GM18508 (cell line): ENCODE measurements at regions not wholly inside any gene's neighbourhood (a gene's known extent, or its start where the extent isn't known, plus 50 kb on each side); places are given as distances from the start of the nearest gene placed in this dataset.
"Not testable (repeated sequence)": the region's sequence is repeated elsewhere in the genome, so short reads cannot be mapped to it uniquely, and the experiment has no call there.

Source experiments
- ATAC-seq: cut with Tn5 transposase; IDR thresholded peaks from one replicate; pipeline ENCODE4 v1.9.1; 2021; ENCODE audit warnings: moderate number of reproducible peaks; ENCODE audit not compliant: insufficient read depth, unreplicated experiment

DNA sequence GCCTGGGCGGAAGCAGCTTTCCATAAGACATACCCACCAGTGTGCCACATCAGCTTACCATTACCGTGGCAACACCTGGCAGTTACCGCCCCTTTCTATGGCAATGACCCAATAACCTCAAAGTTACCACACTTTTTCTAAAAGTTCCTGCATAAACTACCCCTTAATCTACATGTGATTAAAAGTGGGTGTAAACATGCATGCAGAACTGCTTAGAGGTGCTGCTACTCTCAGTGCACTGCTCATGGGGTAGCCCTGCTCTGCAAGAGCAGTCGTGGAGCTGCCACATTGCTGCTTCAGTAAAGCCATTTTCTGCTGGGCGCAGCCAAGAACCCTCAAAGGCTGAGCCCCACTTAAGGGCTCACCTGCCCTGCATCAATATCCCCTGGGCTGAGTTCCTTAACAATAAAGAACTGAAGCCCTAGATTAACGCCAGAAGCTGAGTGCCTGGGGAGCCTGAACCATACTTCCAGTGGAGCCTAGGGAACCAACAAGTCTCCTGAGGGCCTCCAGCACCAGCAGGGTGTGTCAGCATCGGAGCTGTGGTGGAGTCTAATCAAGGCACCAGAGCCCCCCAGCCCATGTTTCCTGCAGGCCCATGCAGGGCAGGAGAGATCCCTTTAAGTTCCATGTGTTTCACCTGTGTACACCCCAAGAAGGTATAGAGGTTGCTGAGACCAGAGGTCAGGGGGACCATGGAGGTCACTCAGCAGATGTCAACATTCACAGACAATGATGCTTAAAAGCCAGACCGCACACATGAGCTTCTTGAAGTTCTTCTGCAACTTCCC is 1198.1 kb downstream of the UQCRFS1 start:
- no peak for ATAC-seq

- no peak for ATAC-seq
Observed at GRCh38 chr19:28012361-28012760, 1200.6 kb downstream of the UQCRFS1 start.

DNA sequence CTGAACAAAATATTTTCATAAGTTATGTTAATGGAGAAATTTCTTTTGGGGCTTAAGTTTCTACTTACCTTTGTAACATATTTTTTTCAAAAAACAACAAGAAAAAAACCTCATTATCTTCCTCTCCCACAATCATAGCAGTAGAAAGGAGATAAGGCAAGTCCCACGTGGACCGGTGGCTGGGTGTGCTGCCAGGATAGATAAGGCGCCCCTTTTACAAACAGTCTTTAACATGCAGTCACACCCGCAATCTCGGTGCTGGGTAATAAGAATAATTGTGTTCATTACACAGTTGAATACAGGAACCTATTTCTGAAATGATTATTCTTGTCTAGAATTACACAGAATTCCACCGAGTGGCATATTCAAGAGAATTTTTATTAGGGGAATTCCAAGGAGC is 1202.3 kb downstream of the UQCRFS1 start:
- no peak for ATAC-seq

GRCh38 chr19:28009696-28010095 is 1203.3 kb downstream of the UQCRFS1 start:
- no peak for ATAC-seq

DNA sequence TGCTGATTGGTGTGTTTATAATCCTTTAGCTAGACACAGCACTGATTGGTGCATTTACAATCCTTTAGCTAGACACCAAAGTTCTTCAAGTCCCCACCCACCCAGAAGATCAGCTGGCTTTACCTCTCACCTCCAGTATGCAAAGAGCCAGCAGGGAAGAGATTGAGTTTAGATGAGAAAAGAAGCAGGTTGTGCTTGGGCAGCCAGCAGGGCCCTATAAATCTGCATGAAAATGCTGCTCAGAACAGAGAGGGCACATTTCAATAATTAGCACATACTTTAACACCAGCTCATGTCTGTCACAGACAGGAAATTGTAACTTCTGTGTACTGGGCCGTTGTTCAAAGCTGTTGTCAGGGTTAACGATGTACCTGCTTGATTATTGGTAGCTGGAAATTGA is 1204.3 kb downstream of the UQCRFS1 start:
- no peak for ATAC-seq

DNA sequence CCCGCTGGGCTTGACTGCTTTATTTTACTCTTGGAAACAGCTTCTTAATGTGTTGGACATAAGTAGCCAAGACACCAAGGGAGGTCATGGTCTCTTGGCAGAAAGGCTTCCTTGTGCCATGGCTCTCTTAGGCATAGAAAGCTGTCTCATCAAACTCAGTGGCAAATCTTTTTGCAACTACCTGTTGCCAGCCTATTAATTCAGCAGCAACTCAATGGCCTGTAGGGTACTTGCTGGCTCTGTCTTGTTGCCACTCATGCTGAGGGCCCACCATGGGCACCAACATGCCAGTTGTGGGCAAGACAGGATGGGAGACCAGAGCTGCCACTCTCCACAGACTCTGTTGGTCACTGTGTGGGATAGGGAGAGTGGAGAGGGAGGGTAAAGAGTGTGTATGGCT is 1209.4 kb downstream of the UQCRFS1 start:
- no peak for ATAC-seq

DNA sequence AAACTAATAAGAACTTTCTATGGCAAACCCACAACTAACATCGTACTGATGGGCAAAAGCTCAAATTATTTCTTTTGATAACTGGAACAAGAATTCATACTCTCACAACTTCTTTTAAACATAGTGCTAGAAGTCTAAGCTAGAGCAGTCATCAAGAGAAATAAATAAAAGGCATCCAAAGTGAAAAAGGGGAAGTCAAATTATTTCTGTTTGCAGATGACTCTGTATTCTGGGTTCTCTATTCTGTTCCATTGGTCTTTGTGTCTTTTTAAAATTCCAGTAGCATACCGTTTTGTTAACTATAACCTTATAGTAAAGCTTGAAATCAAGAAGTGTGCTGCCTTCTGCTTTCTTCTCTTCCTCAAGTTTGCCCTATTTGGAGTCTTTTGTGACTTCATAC is 1215.9 kb downstream of the UQCRFS1 start:
- no peak for ATAC-seq

- no peak for ATAC-seq
Observed at GRCh38 chr19:27993619-27994570, 1219.1 kb downstream of the UQCRFS1 start.

GRCh38 chr19:27986299-27986698 is 1226.7 kb downstream of the UQCRFS1 start:
- ATAC-seq: no peak

DNA sequence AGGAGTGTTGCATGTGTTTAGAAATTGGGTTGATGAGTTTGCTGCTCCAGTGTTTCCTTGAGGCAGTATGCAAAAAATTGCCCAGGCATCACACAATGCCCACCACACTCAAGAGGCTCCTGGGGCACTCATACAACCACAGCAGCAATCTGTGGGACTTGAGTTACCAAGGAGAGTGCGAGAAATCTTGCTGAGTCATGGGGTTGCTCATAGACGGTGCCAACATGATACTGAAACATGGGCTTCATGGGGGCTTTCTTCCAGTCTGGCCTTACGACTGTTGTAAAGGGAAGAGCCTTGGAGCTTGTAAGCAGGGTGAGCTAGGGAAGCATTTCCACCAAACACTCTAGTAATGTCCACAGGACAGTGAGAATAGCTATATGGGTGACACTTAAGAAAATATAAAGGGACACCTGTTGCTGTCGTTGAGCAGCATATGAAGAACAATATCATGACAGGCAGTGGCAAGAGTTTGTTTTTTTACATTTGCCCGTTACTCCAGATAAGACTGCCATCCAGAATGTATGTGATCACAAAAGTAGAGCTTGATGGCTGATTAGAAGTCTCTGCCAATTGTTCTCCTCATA is 1237.4 kb downstream of the UQCRFS1 start:
- ATAC-seq: no peak

DNA sequence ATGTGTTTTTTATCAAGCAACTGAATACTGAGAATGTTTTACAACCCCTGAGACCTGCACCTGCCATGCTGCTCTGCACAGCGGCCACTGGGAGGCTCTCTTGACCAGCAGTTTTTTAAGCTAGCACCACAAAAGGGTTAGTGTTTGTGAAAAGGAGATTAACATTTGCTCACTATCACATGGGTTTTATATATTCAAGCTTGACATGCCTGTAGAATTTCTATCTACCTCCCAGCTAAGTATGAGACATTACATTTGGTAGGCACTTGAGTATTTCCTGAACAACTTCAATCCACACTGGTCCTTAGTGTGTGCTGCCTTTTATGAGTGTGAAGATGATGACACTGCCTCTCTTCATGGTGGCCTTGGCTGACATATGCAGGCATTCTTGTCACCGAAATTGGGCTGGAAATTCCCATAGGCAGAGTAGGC is 1238.9 kb downstream of the UQCRFS1 start:
- no peak for ATAC-seq

GRCh38 chr19:27972291-27973040 is 1240.5 kb downstream of the UQCRFS1 start:
- ATAC-seq: no peak

- ATAC-seq: no peak
Observed at GRCh38 chr19:27971869-27972268, 1241.1 kb downstream of the UQCRFS1 start.

DNA sequence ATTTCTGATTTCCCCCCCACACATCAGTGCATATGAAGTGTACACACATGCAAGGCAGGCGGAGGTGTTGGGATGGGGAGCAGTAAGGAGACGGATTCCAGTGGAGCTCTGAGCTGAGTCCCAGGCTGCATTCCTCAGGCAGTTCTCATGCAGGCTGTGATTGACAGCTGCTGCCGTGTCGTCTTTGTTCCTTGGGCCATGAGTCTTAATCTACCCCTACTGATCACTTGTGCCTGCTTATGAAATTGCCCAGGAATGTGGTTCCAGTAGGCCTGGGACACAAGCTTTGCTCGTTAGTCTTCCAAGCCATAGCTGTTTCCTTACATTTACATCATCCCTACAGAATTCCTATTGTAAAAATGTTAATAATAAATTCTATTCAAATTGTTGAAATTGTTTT is 1241.9 kb downstream of the UQCRFS1 start:
- no peak for ATAC-seq

- ATAC-seq: no peak
Observed at GRCh38 chr19:27966390-27966816, 1246.5 kb downstream of the UQCRFS1 start.

GRCh38 chr19:27964185-27964584 is 1248.8 kb downstream of the UQCRFS1 start:
- ATAC-seq: no peak

GRCh38 chr19:27962264-27962663 is 1250.7 kb downstream of the UQCRFS1 start:
- ATAC-seq: no peak

DNA sequence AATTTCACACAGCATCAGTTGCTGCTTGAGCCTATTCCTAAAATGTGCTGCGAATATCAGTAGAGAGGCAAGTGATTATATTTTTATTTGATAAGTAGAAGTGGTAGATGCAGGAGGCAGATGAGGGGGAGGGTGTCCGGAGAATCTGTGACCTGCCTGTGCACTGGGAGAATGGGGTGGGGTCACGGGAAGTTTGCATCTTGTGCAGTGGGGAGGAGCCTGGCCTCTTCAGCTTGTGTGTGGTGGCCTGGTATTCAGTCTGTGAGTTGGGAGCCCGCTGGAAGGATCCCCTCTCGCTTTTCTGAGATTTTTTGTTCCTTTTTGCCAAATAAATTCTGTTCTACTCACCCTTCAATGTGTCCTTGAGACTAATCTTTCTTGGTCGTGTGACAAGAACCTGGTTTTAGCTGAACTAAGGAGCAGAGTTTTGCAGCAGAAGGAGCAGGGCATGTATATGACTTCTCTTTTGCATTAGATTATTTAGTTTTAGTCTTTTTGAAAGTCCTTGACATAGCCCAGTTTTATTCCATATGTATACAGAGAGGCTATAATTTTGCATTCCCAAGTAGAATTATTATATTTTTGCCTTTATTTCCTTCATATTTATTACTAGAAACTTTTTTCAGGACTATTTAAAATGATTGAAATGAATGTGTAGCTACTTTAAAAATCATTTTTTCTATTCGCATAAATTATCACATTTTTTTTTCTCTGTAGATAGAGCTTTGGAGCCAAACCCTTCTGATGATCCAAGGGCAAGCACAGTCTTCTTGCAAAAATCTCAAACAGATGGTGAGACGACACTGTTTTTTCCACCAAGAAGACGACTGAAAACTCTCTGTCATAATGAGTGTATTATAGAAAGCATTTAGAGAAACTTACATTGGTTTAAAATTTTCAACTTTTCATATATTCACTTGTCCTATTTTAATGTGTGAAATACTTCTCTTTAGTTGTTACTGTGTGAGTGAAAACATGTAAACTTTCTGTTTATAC is 1257.2 kb downstream of the UQCRFS1 start:
- no peak for ATAC-seq

DNA sequence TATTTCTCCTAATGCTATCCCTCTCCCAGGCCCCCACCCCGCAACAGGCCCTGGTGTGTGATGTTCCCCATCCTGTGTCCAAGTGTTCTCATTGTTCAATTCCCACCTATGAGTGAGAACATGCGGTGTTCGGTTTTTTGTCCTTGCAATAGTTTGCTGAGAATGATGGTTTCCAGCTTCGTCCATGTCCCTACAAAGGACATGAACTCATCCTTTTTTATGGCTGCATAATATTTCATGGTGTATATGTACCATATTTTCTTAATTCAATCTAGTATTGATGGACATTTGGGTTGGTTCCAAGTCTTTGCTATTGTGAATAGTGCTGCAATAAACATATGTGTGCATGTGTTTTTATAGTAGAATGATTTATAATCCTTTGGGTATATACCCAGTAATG is 1270.3 kb downstream of the UQCRFS1 start:
- ATAC-seq: not testable (repeated sequence)
